ENCODE measurements at regions not wholly inside any gene's neighbourhood (a gene's known extent, or its start where the extent isn't known, plus 50 kb on each side); places are given as distances from the start of the nearest gene placed in this dataset.

DNA sequence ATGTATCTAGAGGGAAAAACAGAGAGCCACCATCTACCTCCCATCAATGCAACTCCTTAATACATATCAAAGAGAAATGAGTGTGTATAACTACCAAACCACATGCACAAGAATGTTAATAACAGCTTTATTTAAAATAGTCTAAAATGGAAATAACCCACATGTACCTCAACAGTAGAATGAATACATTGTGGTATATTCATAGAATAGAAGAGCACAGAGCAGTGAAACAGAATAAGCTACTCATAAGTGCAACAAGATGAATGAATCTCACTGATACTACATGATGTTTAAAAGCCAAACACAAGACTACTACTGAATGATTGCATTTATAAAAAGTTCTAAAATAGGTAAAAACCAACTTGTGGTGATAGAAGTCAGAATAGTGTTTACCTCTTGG is 232.5 kb downstream of the BTG1 start:
- H3K36me3 Mint-ChIP-seq (ENCODE audit: low read depth): no peaks in the 10 kb centered on the region
- no peak overlapping the region for H3K27ac Mint-ChIP-seq
- H3K4me3 Mint-ChIP-seq: no peak overlapping the region
- H3K4me1 Mint-ChIP-seq: peaks cover 5% of the 10 kb centered on the region
- DNase-seq (no peak), ATAC-seq (no peak)
- no peaks in the 10 kb centered on the region for H3K27me3 Mint-ChIP-seq
- H3K9me3 Mint-ChIP-seq: peaks cover 13% of the 10 kb centered on the region

DNA sequence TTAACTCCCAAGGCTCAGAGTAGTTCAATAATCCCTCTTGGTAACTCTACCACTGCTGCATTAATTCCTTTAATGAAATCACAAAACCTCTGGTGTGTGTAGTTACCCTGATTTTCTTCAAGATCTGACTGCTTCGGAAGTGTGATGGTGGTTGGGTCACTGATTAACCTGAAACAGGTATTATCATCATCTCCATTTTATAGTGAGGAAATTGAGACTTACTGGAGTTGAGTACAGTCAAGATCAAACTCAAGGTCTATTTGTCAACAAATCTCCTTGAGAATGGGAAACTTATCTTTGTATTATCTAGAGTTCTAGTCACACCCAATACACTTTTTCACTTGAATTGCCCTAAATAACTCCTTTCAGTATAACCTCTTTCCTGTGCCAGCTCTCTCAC is 233.5 kb downstream of the BTG1 start:
- Mint-ChIP-seq H3K36me3 (ENCODE audit: low read depth) (no peaks in the 10 kb centered on the region), H3K4me1 (peaks cover 7% of the 10 kb centered on the region), H3K27me3 (no peaks in the 10 kb centered on the region), H3K4me3 (no peak overlapping the region), H3K27ac (no peak overlapping the region), H3K9me3 (peaks cover 15% of the 10 kb centered on the region)
- no peak for ATAC-seq
- DNase-seq: no peak

DNA sequence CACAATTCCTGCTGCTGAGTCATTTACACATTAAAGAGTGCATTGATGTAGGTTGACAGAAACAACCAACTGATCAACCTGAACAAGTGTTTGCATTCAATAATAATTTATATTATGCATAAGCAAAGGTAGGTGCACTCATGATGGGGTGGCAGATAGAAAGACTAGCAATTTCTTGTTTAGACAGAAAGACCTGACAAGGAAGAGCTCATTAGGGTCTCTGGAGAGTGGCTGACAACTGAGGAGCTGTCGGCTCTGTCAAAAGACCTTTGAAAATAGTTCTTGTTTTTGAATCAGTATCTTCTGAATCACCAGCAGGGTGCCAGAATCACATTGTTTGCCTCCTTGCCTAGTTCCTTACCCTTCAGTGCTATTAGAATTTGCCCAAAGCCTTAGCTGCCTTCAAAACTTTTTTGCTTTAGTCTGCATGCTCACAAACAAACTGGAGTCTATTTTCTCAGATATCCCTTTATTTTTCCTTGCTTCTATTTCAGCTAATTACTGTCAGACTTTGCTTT is 234.7 kb downstream of the BTG1 start:
- DNase-seq (no peak), ATAC-seq (no peak)
- no peak overlapping the region for H3K4me3 Mint-ChIP-seq
- H3K9me3 Mint-ChIP-seq: peaks cover 14% of the 10 kb centered on the region
- H3K4me1 Mint-ChIP-seq: peaks cover 7% of the 10 kb centered on the region
- no peaks in the 10 kb centered on the region for H3K27me3 Mint-ChIP-seq
- H3K27ac Mint-ChIP-seq: no peak overlapping the region
- no peaks in the 10 kb centered on the region for H3K36me3 Mint-ChIP-seq (ENCODE audit: low read depth)

DNA sequence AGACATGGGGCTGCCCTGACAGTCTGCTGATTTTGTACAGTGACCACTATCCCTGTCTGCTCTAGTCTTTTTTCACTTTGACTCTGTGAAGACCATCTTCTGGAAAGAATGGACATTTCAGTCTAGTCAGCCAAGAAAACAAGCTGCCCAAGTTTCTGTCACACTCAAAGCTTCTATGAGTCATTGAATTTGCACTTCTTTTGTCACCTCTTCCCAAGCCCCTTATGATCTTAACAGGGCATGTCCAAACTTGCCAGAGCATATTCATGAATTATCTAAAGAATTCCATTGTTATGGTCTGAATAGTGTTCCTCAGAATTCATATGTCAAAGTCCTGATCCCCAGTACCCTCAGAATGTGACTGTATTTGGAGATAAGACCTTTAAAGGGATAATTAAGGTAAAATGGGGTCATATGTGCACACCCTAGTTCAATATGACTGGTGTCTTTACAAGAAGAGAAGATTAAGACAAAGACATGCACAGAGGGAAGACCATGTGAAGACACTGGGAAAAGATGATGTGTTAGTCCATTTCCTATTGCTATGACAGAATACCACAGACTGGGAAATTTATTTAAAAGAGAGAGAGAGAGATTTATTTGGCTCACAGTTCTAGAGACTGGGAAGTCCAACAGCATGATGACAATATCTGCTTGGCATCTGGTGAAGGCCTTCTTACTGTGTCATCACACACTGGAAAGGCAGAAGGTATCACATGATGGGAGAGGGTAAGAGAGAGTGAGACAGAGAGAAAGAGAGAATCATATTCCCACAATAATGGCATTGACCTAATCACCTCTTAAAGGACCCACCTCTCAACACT is 242.6 kb downstream of the BTG1 start:
- peak overlapping the region; percentile 20 for H3K27ac Mint-ChIP-seq
- no peak for DNase-seq
- ATAC-seq: peak; percentile 15
- peaks cover 44% of the 10 kb centered on the region for H3K9me3 Mint-ChIP-seq
- no peak overlapping the region for H3K4me3 Mint-ChIP-seq
- H3K27me3 Mint-ChIP-seq: no peaks in the 10 kb centered on the region
- peaks cover 26% of the 10 kb centered on the region for H3K4me1 Mint-ChIP-seq
- peaks cover 14% of the 10 kb centered on the region for H3K36me3 Mint-ChIP-seq (ENCODE audit: low read depth)

DNA sequence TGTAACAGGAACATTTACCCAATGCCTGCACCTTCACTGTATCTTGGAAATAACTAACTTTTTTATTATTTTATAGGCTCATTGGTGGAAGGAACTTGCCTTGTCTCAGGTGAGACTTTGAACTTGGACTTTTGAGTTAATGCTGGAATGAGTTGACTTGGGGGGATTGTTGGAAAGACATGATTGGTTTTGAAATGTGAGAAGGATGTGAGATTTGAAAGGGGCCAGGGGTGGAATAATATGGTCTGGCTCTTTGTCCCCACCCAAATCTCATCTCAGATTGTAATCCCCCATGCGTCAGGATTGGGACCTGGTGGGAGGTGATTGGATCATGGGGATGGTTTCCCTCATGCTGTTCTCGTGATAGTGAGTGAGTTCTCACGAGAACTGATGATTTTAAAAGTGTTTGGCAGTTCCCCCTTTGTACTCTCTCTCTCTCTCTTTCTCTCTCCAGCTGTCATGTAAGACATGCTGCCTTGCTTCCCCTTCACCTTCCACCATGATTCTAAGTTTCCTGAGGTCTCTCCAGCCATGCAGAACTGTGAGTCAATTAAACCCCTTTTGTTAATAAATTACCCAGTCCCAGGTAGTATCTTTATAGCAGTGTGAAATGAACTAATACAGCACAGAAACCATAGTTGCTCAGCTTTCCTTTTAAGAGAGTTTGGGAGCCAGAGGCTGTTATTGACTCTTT is 244.1 kb downstream of the BTG1 start:
- Mint-ChIP-seq H3K4me3 (no peak overlapping the region), H3K27me3 (no peaks in the 10 kb centered on the region), H3K36me3 (ENCODE audit: low read depth) (peaks cover 14% of the 10 kb centered on the region), H3K4me1 (peaks cover 23% of the 10 kb centered on the region), H3K9me3 (peaks cover 49% of the 10 kb centered on the region), H3K27ac (no peak overlapping the region)
- DNase-seq (no peak), ATAC-seq (no peak)

DNA sequence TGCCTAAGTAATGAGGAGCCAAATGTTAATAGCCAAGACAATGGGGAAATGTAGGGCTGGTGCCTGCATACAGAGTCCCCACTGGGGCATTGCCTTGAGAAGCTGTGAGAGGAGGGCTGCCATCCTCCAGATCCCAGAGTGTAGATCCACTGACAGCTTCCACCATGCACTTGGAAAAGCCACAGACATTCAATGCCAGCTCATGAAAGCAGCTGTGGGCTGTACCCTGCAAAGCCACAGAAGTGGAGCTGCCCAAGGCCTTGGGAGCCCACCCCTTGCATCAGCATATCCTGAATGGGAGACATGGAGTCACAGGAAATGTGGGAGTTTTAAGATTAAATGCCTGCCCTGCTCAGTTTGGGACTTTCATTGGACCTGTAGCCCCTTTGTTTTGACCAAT is 244.7 kb downstream of the BTG1 start:
- no peak overlapping the region for H3K4me3 Mint-ChIP-seq
- peaks cover 45% of the 10 kb centered on the region for H3K9me3 Mint-ChIP-seq
- no peak overlapping the region for H3K27ac Mint-ChIP-seq
- ATAC-seq (no peak), DNase-seq (no peak)
- peaks cover 23% of the 10 kb centered on the region for H3K4me1 Mint-ChIP-seq
- H3K36me3 Mint-ChIP-seq (ENCODE audit: low read depth): peaks cover 14% of the 10 kb centered on the region
- H3K27me3 Mint-ChIP-seq: no peaks in the 10 kb centered on the region

DNA sequence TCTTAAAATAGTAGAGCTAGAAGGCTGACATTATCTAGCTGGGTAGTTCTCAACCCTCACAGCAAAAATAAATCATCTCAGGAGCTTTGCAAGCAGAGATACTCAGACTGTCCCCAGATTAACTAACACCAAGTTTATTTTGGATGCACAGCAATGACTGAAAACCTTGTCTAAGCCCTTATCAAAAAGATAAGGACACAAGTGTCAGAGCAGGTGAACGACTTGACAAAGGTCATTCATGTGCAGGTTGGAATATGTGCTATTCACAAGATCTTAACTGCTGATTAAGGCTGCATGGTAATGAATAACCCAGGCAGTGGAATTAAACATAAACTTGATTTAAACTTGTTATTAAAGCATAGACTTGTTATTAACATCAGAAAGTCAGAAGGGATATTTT is 246.6 kb downstream of the BTG1 start:
- no peak overlapping the region for H3K27ac Mint-ChIP-seq
- H3K9me3 Mint-ChIP-seq: peaks cover 33% of the 10 kb centered on the region
- H3K4me1 Mint-ChIP-seq: peaks cover 11% of the 10 kb centered on the region
- H3K4me3 Mint-ChIP-seq: no peak overlapping the region
- no peak for ATAC-seq
- DNase-seq: no peak
- no peaks in the 10 kb centered on the region for H3K27me3 Mint-ChIP-seq
- H3K36me3 Mint-ChIP-seq (ENCODE audit: low read depth): peaks cover 12% of the 10 kb centered on the region

DNA sequence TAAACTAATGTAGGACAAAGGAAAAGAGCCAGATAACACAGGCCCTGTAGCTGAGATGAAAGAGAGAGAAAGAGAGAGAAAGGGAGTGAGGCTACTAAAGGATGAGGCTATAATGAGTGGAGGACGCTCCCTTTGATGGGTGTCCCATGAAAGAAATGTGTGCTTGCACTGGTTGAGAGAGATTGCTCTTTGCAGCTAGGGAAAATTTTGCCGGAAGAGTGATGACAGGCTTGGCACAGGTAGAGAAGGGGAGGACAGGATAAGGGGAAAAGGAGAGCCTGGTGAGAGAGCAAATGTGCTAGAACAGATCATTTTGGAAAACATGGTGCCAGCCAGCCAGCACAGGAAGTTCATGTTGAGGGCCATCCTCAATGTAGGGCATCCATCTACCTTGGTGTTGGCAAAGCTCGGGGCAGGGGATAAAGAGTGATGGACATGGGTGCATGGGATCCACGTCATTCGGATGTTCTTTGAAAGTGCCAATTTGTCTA is 248.6 kb downstream of the BTG1 start:
- Mint-ChIP-seq H3K9me3 (peaks cover 20% of the 10 kb centered on the region), H3K4me1 (no peaks in the 10 kb centered on the region), H3K27ac (no peak overlapping the region), H3K36me3 (ENCODE audit: low read depth) (peaks cover 6% of the 10 kb centered on the region), H3K27me3 (no peaks in the 10 kb centered on the region), H3K4me3 (no peak overlapping the region)
- no peak for DNase-seq
- ATAC-seq: no peak

DNA sequence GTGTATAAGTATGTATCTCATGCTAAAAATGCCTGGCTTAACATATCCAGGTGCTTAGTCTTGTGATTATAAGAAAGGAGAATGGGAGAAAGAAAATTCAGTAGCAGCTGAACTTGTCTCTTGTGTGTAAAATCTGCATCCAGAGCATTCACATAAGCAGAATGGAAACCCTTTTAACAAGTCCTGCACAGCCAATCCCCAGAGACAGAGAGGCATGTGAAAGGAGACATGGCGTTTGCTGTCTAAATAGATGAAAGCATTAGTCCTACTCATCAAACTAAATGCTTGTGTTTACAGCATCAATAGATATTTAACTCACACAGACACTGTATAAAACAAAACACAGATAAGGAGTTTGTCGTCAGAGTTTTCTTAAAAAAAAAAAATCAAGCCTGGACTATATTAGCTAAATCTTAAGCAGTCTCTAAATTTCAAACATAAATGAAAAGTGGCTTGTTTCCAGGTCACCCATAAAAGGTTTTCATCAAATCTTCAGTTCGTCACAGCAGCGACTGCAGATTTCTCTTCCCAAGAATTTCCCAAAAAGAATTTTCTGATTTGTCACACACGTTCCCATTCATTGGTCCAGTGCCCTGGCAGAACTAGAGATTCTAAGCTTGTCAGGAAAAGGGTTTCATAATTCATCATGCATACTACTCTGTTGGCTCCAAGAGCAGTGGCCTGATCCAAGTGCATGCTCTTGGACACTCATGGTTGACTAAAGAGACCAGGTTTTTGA is 249.2 kb downstream of the BTG1 start:
- H3K4me3 Mint-ChIP-seq: no peak overlapping the region
- no peak overlapping the region for H3K27ac Mint-ChIP-seq
- H3K36me3 Mint-ChIP-seq (ENCODE audit: low read depth): no peaks in the 10 kb centered on the region
- H3K27me3 Mint-ChIP-seq: no peaks in the 10 kb centered on the region
- DNase-seq (no peak), ATAC-seq (no peak)
- H3K4me1 Mint-ChIP-seq: no peaks in the 10 kb centered on the region
- peaks cover 15% of the 10 kb centered on the region for H3K9me3 Mint-ChIP-seq

DNA sequence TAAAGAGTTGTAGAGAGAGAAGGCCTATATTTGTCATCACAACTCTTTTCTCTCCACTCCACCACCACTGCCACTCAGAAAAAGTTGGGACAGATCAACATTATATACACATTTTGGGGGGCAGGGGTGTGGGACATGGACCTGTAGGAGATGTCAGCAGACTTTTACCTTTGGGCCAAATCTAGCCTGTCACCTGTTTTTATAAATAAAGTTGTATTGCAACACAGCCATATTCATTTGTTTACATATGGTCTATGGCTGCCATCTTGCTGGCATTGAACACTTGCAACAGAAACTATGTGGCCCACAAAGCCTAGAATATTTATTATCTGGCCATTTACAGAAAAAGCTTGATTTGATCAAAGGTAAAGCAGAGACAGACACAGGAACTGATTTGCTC is 250.7 kb downstream of the BTG1 start:
- no peaks in the 10 kb centered on the region for H3K4me1 Mint-ChIP-seq
- H3K27me3 Mint-ChIP-seq: no peaks in the 10 kb centered on the region
- no peak overlapping the region for H3K27ac Mint-ChIP-seq
- H3K9me3 Mint-ChIP-seq: peaks cover 8% of the 10 kb centered on the region
- H3K36me3 Mint-ChIP-seq (ENCODE audit: low read depth): no peaks in the 10 kb centered on the region
- ATAC-seq (no peak), DNase-seq (no peak)
- H3K4me3 Mint-ChIP-seq: no peak overlapping the region

DNA sequence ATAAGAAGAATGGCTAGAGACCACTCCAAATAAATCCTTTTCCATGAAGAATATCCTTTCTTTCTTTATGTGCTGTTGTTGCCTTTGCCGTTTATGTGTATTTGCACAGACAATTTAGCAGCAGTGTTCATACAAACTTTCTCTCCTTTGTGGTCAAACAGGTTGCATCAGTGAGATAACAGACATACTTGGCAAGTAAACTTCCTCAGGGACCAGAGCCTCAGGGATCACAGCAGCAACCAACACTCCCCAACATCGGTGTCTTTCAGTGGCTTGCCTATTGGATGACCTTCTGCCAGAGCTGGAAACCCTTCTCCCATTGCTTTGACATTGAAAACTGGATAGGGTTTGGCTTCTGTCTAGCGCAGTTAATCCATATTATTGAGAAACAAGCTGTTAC is 252.2 kb downstream of the BTG1 start:
- H3K9me3 Mint-ChIP-seq: peaks cover 8% of the 10 kb centered on the region
- DNase-seq (no peak), ATAC-seq (no peak)
- no peaks in the 10 kb centered on the region for H3K27me3 Mint-ChIP-seq
- no peak overlapping the region for H3K27ac Mint-ChIP-seq
- H3K4me3 Mint-ChIP-seq: no peak overlapping the region
- no peaks in the 10 kb centered on the region for H3K4me1 Mint-ChIP-seq
- no peaks in the 10 kb centered on the region for H3K36me3 Mint-ChIP-seq (ENCODE audit: low read depth)

DNA sequence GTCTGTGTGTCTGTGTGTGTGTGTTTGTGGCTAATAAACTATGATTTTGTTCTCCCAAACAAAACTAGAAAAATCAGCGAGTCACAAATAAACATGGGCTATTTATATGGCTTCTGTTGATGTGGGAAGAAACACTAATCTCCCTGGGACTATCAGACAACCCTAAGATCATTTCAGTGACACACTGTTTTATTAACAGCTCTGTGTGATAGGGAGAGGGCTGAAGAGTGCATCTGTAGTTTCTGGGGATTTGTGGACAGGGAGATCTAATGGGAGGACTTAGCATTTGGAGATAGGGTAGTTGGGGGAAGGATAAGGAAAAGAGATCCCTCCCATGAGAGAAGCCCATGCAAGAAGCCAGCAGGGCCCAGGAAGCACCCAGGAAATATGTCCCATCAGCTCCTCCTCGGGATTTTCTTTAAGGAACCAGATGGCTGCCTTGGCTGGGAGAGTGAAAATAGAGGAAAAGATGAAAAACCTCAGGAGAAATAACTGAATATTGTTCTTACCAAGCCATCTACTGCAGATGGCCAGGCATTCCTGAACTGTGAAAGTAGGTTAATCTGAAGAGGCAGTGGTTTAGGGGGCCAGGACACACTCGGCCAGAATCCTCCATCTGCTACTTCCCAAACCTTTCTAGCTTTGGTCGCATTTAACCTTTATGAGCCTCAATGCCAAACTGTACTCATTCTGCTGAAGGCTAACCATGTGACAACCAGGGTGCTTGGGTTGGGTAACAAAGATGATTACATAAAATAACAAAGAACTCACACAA is 253.4 kb downstream of the BTG1 start:
- ATAC-seq (no peak), DNase-seq (no peak)
- no peak overlapping the region for H3K4me3 Mint-ChIP-seq
- H3K27me3 Mint-ChIP-seq: no peaks in the 10 kb centered on the region
- H3K9me3 Mint-ChIP-seq: peaks cover 5% of the 10 kb centered on the region
- no peaks in the 10 kb centered on the region for H3K36me3 Mint-ChIP-seq (ENCODE audit: low read depth)
- no peak overlapping the region for H3K27ac Mint-ChIP-seq
- no peaks in the 10 kb centered on the region for H3K4me1 Mint-ChIP-seq

DNA sequence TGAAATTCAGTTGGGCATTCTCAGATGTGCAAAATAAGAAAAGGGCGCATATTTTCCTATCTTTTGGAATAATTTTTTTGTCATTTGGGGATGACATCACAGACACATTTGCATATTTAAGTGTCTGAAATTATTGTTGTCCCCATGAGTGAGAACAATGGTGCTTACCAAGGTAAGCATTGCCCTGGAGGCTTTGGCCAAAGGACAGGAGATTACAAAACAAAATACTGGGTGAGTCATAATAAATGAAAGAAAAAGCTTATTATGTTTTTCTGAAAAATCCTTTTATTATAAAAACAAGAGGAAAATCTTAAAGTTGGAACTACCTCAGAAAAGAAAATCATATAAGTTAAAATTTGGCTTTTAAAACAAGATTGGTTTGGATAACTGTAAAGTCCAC is 254.9 kb downstream of the BTG1 start:
- no peak for ATAC-seq
- H3K27ac Mint-ChIP-seq: no peak overlapping the region
- DNase-seq: no peak
- H3K4me3 Mint-ChIP-seq: no peak overlapping the region
- H3K36me3 Mint-ChIP-seq (ENCODE audit: low read depth): no peaks in the 10 kb centered on the region
- H3K4me1 Mint-ChIP-seq: no peaks in the 10 kb centered on the region
- H3K9me3 Mint-ChIP-seq: no peaks in the 10 kb centered on the region
- no peaks in the 10 kb centered on the region for H3K27me3 Mint-ChIP-seq

DNA sequence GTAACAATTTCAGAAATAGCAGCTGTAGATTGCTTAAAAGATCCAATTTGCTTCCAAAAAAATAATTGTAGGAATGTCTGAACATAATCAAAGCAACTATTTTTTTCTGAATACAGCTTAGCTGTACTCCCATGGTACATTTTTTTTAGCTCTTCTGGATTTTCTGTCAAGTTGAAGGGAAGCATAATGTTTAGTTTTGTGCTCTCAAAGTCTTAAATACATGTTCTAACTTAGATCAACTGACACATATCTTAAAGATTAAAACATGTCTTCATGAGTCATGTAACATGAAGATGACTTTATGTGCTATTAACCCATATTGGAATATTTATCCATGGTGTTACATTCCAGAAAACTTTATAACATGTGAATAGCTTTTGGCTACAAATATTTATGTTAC is 255.7 kb downstream of the BTG1 start:
- Mint-ChIP-seq H3K9me3 (no peaks in the 10 kb centered on the region), H3K4me1 (no peaks in the 10 kb centered on the region), H3K27ac (no peak overlapping the region), H3K27me3 (no peaks in the 10 kb centered on the region), H3K4me3 (no peak overlapping the region), H3K36me3 (ENCODE audit: low read depth) (no peaks in the 10 kb centered on the region)
- no peak for ATAC-seq
- no peak for DNase-seq
